Right lobe of liver (tissue), 6 donors: ENCODE measurements at regions not wholly inside any gene's neighbourhood (a gene's known extent, or its start where the extent isn't known, plus 50 kb on each side); places are given as distances from the start of the nearest gene placed in this dataset.

Experiments used
- ATAC-seq, 4 donors: fragments of 200-7000 bp; cut with Tn5 transposase; one replicate each; pipeline ENCODE4 v1.9.1; 2020; ENCODE audit warnings: mild to moderate bottlenecking in 4 of 4, moderate library complexity in 4 of 4
- DNase-seq, 3 donors: peaks; one replicate each; pipeline ENCODE4 v3.0.0-alpha.2; 2020
- H3K27ac ChIP-seq, 3 donors: fragments of 200-600 bp; one replicate each; pipeline ENCODE4 v1.8.0; 2022
- H3K27me3 ChIP-seq, 2 donors: fragments of 200-600 bp; one replicate each; pipeline ENCODE4 v1.8.0; 2022
- H3K36me3 ChIP-seq, 4 donors: fragments of 200-600 bp; sonication (generic) in 1 of 4; one replicate each; pipeline versions ENCODE4 v1.5.1 to v1.8.0; 2017 to 2022; ENCODE audit warnings: control low read depth in 1 of 4
- H3K4me1 ChIP-seq, 4 donors: fragments of 200-600 bp; sonication (generic) in 1 of 4; one replicate each; pipeline versions ENCODE4 v1.5.1 to v1.8.0; 2017 to 2022; ENCODE audit warnings: control low read depth in 1 of 4
- H3K4me3 ChIP-seq, 3 donors: fragments of 200-600 bp; one replicate each; pipeline ENCODE4 v1.8.0; 2022
- H3K9me3 ChIP-seq, 4 donors: fragments of 200-600 bp; sonication (generic) in 1 of 4; one replicate each; pipeline versions ENCODE4 v1.5.1 to v1.8.0; 2017 to 2022; ENCODE audit warnings: control low read depth in 1 of 4
- POLR2A ChIP-seq: fragments of 450-650 bp; IDR thresholded peaks from one replicate; pipeline ENCODE4 v1.6.1; 2017; ENCODE audit warnings: antibody characterized with exemption, mild to moderate bottlenecking
- WGBS: methylation state at CpG from one replicate; pipeline ENCODE4 v1.1.6; 2018; ENCODE audit warnings: low coverage, low lambda C conversion rate; ENCODE audit not compliant: insufficient coverage; ENCODE audit errors: missing lambda C conversion rate; 5-methylcytosine and 5-hydroxymethylcytosine counted together
- intact Hi-C, 2 donors: fragments of 100-400 bp; cut with DNase I; formaldehyde crosslinking; loops; one replicate each; pipeline versions ENCODE4 v1.11.2 to v1.14.1; 2022
- TF ChIP-seq, protein P1 (sequence below), 4 donors: fragments of 200-600 bp in 3 of 4; fragments of 450-650 bp in 1 of 4; IDR thresholded peaks; one replicate each; pipeline versions ENCODE4 v1.5.1 to v1.8.0; 2016 to 2022; ENCODE audit warnings: antibody characterized with exemption in 4 of 4, mild to moderate bottlenecking in 2 of 4
- donor health status: DM: no; HTN: yes; CAD: no.
- donor health status: DM: no; HTN: no; CAD: no.
- donor health status: DM: no; HTN: no; CAD: no.
- donor health status: DM: no; HTN: yes; CAD: no.
- donor health status: DM: no; HTN: yes; CAD: no.

DNA sequence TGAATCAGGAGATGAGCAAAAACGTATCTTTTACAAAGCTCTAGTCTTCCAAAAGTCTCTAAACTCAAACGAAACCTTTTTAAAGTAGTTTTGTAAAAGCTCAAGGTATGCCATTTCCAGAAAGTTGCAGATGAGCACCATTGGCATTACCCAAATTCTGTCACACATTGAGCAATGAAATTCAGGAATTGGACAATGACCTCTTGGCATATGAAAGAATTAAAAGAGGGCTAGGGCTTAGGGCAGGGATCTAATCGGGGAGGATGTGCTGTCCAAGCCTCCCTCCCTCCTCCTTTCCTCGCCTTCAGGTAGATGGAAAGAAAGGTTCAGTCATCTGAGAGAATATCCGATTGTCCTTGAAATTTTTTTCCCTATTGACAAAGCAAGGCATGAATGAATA lies 133.1 kb upstream of the CPNE4 start:
- peak in 3 of 4 donors; percentile 53 to 69 (median 62) for ATAC-seq
- WGBS = 45% methylated on average over 5 of the region's 5 CpGs

DNA sequence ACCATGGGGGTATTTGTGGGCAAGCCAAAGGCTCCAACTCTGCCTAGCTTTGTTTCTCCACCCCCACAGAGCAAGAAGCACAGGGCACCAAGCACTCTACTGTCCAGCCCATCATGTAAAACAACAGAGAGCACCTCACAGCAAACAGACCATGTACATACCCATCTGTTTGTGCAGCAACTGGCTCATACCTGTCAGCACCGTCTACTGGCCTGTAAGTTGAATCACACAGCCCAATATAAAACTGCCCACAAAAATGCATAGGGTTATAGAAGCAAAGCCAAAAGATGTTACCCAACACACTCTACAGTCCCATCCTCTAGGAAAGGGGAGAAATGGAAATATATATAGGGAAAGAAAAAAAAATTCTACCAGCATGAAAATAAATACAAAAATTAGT lies 139.7 kb upstream of the CPNE4 start:
- 38% methylated on average over 1 of the region's 1 CpG for WGBS
- Histone ChIP-seq H3K4me3 (no peak overlapping the region), H3K36me3 (no peaks in the 10 kb centered on the region), H3K27ac (no peak overlapping the region), H3K4me1 (no peaks in the 10 kb centered on the region), H3K27me3 (no peaks in the 10 kb centered on the region), H3K9me3 (no peaks in the 10 kb centered on the region)
- no peak for ATAC-seq
- TF ChIP-seq, protein P1, sequence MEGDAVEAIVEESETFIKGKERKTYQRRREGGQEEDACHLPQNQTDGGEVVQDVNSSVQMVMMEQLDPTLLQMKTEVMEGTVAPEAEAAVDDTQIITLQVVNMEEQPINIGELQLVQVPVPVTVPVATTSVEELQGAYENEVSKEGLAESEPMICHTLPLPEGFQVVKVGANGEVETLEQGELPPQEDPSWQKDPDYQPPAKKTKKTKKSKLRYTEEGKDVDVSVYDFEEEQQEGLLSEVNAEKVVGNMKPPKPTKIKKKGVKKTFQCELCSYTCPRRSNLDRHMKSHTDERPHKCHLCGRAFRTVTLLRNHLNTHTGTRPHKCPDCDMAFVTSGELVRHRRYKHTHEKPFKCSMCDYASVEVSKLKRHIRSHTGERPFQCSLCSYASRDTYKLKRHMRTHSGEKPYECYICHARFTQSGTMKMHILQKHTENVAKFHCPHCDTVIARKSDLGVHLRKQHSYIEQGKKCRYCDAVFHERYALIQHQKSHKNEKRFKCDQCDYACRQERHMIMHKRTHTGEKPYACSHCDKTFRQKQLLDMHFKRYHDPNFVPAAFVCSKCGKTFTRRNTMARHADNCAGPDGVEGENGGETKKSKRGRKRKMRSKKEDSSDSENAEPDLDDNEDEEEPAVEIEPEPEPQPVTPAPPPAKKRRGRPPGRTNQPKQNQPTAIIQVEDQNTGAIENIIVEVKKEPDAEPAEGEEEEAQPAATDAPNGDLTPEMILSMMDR (IDR thresholded peaks at IDR 0.05) = no peak
- TF ChIP-seq POLR2A = no peak
- intact Hi-C loops = loop anchor here in 1 of 2 donors (10.0 kb wide), 1 partner anchor 130 kb away; no protein-coding TSS in a partner anchor
- no peak for DNase-seq

More for the DNA sequence above, 133.1 kb upstream of the CPNE4 start:
- Histone ChIP-seq H3K4me3 (no peak overlapping the region), H3K36me3 (no peaks in the 10 kb centered on the region), H3K27me3 (no peaks in the 10 kb centered on the region), H3K9me3 (no peaks in the 10 kb centered on the region), H3K4me1 (peaks cover 0 to 5% (median 0%) of the 10 kb centered on the region in 4 donors), H3K27ac (no peak overlapping the region)
- intact Hi-C loops = no loop called here
- TF ChIP-seq, protein P1 (IDR thresholded peaks at IDR 0.05) = no peak
- no peak for TF ChIP-seq POLR2A
- DNase-seq = no peak

DNA sequence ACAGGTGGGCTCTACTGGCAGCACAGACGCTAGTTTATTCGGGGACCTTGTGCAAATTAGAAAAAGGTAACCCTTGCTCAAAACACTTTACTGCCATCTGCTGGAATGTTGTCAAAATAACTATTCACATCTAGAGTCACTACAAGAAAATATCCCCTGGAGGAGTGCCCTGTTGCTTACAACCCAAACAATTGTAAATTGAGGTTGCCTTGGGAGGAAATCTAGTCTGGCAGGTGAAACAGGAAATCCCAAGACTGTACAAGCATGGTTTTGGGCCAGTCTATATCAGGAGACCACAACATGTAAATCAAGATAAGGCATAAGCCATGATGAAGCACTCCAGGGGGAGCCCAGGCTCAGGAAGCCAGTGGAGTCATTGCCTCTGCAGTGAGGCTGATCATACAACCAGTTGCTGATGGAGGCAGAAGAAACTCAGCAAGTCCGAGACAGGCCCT lies 136.8 kb upstream of the ACP3 start:
- H3K36me3 ChIP-seq = no peaks in the 10 kb centered on the region
- 0% methylated on average over 3 of the region's 3 CpGs for WGBS
- TF ChIP-seq, protein P1 (IDR thresholded peaks at IDR 0.05) = peak; percentile 38 to 54 (median 48)
- no peak for TF ChIP-seq POLR2A
- no peaks in the 10 kb centered on the region for H3K4me1 ChIP-seq
- no peak overlapping the region for H3K27ac ChIP-seq
- ATAC-seq (peak; percentile 65 to 73 (median 72)), DNase-seq (no peak)
- H3K4me3 ChIP-seq = no peak overlapping the region
- intact Hi-C loops = loop anchor here in 1 of 2 donors (10.0 kb wide), 1 partner anchor 146 kb away; the partner anchor contains the start of gene CPNE4
- H3K9me3 ChIP-seq = no peaks in the 10 kb centered on the region
- no peaks in the 10 kb centered on the region for H3K27me3 ChIP-seq

DNA sequence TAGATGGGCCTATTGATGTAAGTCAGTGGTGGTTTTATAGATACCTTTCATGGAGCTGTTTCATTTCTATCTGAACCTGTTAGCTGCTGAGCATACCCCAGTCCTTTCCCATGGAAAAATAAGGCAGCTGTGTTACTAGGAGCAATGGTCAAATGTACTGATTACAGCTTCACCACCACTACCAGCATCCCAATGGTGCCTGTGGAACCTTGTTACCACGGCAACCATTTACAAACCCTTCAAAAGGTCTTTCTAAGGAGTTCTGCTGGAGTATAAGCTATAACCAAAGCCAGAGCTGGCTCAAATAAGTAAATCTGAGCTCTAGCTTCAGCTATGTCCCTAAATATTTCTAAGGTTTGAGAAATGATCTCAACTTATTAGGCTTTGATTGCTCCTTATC lies 133.4 kb upstream of the ACP3 start:
- no peak overlapping the region for H3K27ac ChIP-seq
- no peak overlapping the region for H3K4me3 ChIP-seq
- DNase-seq (no peak), ATAC-seq (no peak)
- TF ChIP-seq POLR2A = no peak
- TF ChIP-seq, protein P1 (IDR thresholded peaks at IDR 0.05) = no peak
- H3K9me3 ChIP-seq = no peaks in the 10 kb centered on the region
- no peaks in the 10 kb centered on the region for H3K36me3 ChIP-seq
- WGBS = 20% methylated on average over 1 of the region's 1 CpG
- intact Hi-C loops = loop anchor here in 1 of 2 donors (10.0 kb wide), 1 partner anchor 149 kb away; the partner anchor contains the start of gene CPNE4
- H3K27me3 ChIP-seq = no peaks in the 10 kb centered on the region
- no peaks in the 10 kb centered on the region for H3K4me1 ChIP-seq
